GM12874 (cell line): ENCODE measurements at regions not wholly inside any gene's neighbourhood (a gene's known extent, or its start where the extent isn't known, plus 50 kb on each side); places are given as distances from the start of the nearest gene placed in this dataset.

Experiments
- TF ChIP-seq, protein P1 (sequence below): IDR thresholded peaks from 2 replicates; pipeline ENCODE4 v1.5.1; 2011; ENCODE audit warnings: low read depth, mild to moderate bottlenecking, control low read depth, low read length, moderate library complexity; ENCODE audit not compliant: insufficient read depth

- TF ChIP-seq, protein P1, sequence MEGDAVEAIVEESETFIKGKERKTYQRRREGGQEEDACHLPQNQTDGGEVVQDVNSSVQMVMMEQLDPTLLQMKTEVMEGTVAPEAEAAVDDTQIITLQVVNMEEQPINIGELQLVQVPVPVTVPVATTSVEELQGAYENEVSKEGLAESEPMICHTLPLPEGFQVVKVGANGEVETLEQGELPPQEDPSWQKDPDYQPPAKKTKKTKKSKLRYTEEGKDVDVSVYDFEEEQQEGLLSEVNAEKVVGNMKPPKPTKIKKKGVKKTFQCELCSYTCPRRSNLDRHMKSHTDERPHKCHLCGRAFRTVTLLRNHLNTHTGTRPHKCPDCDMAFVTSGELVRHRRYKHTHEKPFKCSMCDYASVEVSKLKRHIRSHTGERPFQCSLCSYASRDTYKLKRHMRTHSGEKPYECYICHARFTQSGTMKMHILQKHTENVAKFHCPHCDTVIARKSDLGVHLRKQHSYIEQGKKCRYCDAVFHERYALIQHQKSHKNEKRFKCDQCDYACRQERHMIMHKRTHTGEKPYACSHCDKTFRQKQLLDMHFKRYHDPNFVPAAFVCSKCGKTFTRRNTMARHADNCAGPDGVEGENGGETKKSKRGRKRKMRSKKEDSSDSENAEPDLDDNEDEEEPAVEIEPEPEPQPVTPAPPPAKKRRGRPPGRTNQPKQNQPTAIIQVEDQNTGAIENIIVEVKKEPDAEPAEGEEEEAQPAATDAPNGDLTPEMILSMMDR = no peak
Measured at GRCh38 chr20:60759651-60760050, 492.4 kb upstream of the CDH4 start.

GRCh38 chr20:60760256-60761000 lies 491.6 kb upstream of the CDH4 start:
- TF ChIP-seq, protein P1 = no peak

GRCh38 chr20:60761056-60761455 lies 491.0 kb upstream of the CDH4 start:
- TF ChIP-seq, protein P1 = no peak

- TF ChIP-seq, protein P1 = no peak
Measured at GRCh38 chr20:60762386-60762785, 489.7 kb upstream of the CDH4 start.

GRCh38 chr20:60764328-60764727 lies 487.7 kb upstream of the CDH4 start:
- TF ChIP-seq, protein P1 = no peak

DNA sequence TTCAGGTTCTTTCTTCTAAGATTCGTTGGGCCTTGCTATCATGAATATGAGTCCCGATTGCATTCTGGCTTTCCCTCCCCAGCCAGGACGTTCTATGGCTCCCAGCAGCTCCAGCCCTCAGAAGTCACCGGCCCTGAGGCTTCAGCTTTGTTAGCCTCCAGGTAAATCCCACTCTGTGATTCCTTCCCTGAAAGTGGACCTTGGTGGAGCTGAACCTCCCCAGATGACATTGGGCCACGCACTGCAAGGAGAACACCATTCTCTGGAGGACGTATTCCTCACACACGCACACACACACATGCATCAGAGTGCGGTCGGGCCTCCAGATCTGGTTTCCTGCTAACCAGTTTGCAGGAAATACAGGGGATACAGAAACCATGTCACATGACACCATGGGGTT lies 487.3 kb upstream of the CDH4 start:
- TF ChIP-seq, protein P1 = no peak

DNA sequence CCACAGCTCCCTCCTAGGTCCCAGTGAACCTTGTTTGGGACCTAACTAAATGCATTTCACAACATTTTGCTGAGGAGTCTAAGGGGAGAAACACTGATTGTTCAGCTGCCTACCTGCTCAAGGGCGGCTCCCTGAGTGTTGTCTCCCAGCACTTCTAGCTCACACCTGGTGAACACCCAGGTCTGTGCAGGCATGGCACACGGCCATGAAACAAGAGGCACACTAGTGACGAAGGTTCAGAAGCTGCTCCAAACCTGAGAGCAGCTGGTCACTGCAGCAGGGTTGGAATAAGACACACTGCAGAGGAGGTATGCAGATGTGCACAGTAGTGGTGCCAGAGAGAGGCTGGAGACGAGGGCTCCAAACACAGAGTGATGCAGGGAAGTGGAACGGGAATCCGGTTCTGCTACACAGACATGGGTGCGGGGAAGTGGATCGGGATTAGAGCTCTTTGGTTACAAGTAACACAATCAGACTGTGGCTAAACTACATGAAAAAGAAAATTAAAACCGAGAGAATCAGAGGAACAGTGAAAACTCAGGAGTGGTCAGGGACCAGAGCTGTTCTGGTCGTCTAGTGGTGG lies 486.1 kb upstream of the CDH4 start:
- TF ChIP-seq, protein P1 = no peak
